Bone marrow (tissue), 2 donors: ENCODE measurements at regions not wholly inside any gene's neighbourhood (a gene's known extent, or its start where the extent isn't known, plus 50 kb on each side); places are given as distances from the start of the nearest gene placed in this dataset.
A peak's percentile ranks its signal among the peaks of the same experiment; 100 is the strongest.

Experiments used
- DNase-seq, 2 donors: peaks; one replicate each; lab custom pipeline; 2025; lab: John Stamatoyannopoulos, UW

- no peak for DNase-seq
Measured at GRCh38 chr3:30167541-30168011, 438.8 kb upstream of the TGFBR2 start.

DNA sequence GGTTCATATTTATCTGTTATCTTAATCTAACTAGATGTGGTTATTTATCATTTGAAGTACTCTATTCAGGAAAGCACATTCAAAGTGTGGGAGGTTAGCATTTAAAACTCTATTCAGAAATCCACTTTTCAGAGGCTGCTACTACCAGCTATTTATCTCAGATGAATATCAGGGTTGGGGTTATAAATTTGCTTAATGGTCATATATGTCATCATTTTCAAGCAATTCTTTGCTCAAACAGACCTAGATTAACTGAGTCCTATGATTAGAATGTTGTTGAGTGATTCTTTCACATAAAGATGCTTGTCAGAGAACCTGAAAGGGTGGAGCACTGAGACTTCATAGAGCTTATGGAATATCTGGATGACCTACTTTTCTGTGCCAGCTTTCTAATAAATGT, 436.9 kb upstream of the TGFBR2 start:
- no peak for DNase-seq

DNA sequence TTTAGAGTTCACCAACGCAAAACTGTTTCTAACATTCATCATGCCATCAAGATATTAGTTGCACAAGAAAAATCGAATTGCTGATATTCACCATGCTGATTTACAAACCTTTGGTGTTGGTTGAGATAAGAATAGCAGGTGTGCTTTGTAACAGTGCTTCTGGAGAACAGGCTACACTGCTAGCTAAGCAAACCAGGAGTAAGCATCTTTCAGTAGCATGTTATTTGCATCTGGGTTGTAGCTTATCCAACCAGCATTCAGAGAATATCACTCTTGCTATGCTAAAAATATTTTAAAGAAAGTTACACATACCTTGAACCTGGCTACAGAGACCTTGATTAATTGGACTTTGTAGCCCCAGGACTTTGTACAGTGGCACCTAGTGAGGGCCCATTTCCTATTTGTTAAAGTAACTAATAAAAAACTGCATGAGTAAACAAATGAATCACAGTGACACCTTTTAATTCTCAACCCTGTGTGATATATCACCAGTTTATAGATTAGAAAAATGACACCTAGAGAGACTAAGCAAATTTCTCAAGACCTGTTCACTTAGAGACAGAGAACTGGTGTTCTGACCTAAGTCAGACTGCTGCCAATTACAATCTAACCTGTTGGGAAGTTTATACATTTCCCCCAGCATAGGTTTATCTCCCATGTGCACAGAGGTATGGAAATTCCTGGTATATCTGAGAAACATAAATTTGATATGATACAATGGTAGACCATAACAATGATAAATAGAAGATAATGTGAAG, 435.5 kb upstream of the TGFBR2 start:
- no peak for DNase-seq

DNA sequence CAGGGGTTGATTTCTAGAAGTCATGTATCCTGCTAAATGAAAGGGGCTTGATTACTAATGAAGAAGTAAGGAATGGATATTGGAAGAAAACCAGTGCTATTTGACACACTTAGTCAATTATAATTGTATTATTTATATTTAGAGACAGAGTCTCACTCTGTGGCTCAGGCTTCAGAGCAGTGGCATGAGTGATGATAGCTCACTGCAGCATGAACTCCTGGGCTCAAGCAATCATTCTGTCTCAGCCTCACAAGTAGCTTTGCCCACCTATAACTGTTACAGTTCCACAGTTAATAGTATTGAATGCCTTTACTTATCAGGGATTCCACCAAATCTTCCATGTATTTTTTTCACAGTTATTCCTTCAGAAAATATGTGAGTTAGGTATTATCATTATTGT, 432.0 kb upstream of the TGFBR2 start:
- no peak for DNase-seq

- no peak for DNase-seq
Measured at GRCh38 chr3:30180310-30181177, 425.9 kb upstream of the TGFBR2 start.

DNA sequence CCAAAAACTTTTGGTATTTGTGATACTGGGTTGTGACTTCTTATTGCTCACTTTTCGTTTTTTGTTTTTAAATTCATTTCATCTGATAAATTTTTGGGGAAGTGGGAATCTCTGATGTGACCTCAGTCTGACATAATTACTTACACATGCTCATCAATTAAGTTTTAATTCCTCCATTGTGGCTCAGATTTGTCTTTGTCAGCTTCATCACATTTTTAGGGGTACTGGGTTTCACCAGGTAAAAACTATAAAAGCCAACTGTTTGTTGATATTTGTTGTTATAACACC, 425.3 kb upstream of the TGFBR2 start:
- no peak for DNase-seq

DNA sequence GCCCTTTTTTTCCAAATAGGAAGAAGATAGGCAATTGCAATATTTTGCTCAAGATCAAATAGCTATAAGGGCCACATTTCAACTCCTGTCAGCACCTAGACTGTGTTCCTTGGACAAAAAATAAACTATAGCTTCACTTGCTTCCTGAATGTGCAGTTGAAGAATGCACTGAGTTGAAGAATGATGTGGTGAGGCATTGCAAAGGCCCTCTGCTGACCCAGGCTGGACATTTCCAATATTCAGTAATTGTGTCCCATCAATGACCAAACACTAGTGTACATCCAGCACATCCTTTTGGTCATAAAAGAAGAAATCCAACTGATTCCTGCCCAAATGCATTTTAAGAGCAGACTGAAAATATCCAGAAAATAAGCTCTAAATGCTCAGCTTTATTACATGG, 424.8 kb upstream of the TGFBR2 start:
- no peak for DNase-seq

- no peak for DNase-seq
Measured at GRCh38 chr3:30183421-30183820, 423.0 kb upstream of the TGFBR2 start.

- DNase-seq = no peak
Measured at GRCh38 chr3:30184091-30184810, 422.1 kb upstream of the TGFBR2 start.

DNA sequence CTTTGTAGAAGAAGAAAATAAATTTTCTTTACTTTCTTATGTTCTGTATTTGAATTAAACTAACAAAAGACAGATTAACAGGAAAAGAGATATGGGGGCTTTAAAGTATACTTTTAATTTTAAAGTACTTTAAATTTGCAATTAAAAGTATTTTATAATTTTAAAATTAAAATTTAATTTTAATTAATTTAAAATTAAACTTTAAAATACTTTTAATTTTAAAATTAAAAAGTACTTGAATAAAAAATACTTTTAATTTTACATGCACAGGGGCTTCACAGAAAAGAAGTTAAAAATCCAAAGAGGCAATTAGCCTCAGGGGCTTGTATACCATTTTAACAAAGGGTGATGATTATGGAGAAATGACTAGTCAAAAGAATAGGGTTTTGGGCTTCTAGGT, 420.5 kb upstream of the TGFBR2 start:
- DNase-seq = no peak

DNA sequence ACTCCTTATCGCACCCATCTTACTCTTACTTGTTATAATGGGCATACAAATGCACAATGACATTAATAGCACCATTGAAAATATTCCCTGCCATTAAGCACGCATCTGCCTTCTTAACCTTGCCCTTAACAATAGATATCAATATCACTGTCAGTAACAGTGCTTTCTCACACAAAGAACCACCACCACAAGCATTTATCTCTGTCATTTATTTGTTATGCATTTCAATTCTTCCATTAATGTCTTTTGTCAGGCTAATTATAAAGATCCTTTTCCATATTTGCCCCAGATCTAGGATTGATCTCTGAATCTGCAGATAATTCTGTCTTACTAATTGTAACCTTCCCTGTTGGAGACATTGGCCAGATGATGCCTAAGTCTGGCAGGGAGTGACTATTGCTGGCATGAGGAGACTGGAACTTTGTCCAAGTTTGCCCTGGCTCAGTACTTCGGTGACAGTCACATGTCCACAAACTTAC, 419.6 kb upstream of the TGFBR2 start:
- no peak for DNase-seq

DNA sequence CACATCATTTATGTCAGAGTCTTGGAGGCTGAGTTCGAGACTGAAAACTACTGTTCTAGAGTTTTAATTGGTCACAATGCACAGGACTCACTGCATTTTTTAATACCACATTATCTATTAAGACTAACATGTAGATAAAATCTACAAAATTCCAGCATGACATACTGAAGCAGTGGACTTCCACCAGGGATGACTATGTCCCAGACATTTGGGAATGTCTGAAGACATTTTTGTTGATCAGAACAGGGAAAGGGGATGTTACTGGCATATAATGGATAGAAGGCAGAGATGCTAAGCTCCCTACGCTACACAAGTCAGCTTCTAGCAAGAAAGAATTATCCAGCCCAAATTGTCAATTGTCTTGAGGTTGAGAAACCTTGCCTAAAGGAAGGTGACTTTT, 419.0 kb upstream of the TGFBR2 start:
- DNase-seq = no peak

GRCh38 chr3:30188713-30189112, 417.7 kb upstream of the TGFBR2 start:
- no peak for DNase-seq

DNA sequence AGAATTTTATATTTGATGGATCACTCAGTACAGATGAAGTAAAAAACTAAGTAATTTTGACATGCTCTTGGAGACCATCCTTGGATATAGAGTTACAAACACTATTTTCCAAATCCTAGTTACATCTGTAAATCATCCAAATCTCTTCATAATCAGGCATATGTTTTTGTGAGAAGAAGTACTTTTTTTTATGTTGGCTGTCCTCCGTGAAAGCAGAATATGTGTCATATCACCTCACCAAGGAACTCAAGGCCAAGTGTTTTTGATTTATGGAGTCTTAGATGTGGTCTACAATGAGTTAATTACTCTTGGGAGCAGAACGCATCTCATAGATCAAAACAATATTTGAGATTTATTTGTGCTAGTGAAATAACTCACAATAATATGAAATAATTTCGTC, 416.5 kb upstream of the TGFBR2 start:
- no peak for DNase-seq

DNA sequence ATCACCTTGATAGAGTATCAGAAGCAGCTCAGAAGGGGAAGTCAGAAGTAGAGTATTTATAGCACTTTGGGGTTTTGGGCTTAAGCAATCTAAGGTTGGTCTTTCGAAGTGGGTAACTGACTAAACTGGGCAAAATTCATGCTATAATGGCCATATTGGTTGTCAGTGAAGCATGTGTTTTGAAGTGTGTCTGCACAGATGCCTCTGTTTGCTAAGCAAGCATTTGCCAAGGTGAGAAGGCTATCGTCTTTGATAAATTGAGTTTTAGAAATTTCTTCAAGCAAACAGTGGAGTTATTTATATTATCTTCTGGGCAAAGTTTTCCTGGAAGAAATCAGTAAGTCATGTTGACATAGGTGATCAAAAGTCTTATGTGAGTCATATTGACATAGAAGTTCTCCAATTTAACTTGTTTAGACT, 412.8 kb upstream of the TGFBR2 start:
- DNase-seq = peak in 1 of 2 donors; percentile 33

GRCh38 chr3:30195352-30195751, 411.0 kb upstream of the TGFBR2 start:
- DNase-seq = no peak

GRCh38 chr3:30198162-30198561, 408.2 kb upstream of the TGFBR2 start:
- DNase-seq = peak in 1 of 2 donors; percentile 55

GRCh38 chr3:30199096-30199759, 407.2 kb upstream of the TGFBR2 start:
- peak in 1 of 2 donors; percentile 23 for DNase-seq

DNA sequence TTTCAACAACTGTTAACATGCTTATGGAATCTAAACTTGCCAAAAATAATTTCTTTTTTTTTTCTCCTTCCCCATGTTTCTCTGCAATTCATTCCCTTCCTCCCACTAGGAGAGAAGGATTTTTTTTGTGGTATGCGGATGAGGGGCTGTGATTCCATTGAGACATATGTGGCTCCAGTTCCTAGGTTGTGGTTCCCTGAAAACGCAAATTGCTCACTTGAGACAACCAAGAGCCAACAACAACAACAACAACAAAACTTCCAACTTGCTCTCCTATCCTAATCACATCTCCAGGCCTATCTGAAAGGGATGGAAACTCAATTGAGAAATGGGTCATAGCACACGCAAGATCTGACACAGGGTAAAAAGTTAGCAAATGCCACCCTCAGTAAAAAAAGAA, 406.5 kb upstream of the TGFBR2 start:
- no peak for DNase-seq

- no peak for DNase-seq
Measured at GRCh38 chr3:30201715-30202114, 404.7 kb upstream of the TGFBR2 start.

- no peak for DNase-seq
Measured at GRCh38 chr3:30203301-30203700, 403.1 kb upstream of the TGFBR2 start.

DNA sequence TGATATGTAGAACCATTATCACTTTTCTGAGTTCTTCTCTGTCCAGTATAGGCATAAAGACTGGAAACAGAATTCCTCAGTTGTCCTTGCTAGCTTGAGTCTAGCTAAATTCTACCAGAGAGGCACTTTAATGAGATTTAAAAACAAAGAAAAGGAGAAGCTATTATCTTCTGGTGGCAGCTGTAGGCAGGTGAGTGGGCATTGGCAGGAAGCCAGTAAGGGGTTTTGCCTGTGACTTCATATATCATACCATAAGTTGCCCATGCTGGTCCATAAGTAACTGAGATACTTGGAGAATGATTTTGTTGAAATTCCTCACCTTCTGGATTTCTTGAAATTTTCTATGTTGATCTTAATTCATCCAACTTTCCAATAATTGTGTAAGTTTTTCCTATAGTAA, 402.3 kb upstream of the TGFBR2 start:
- DNase-seq = no peak
